ENCODE measurements at regions not wholly inside any gene's neighbourhood (a gene's known extent, or its start where the extent isn't known, plus 50 kb on each side); places are given as distances from the start of the nearest gene placed in this dataset.

GRCh38 chr16:55203570-55203969, 120.4 kb upstream of the IRX6 start:
- no peak overlapping the region for H2AFZ ChIP-seq (ENCODE audit: control insufficient read depth, low read length)
- DNase-seq (ENCODE audit: low read depth, low spot score) (no peak), FAIRE-seq (no peak)
- dilution Hi-C loops (cut with MboI; ENCODE audit: extremely low pct_ligation_motif_present, low sequenced_read_pairs) = no loop called here
- H3K9ac ChIP-seq (ENCODE audit: control insufficient read depth, extremely low read depth, insufficient read depth, low read length) = no peak overlapping the region
- no peaks in the 10 kb centered on the region for H3K36me3 ChIP-seq (ENCODE audit: control insufficient read depth in 2 of 2, extremely low read depth in 1 of 2, insufficient read depth in 2 of 2, low read length in 2 of 2)
- no peaks in the 10 kb centered on the region for H3K9me1 ChIP-seq (ENCODE audit: control insufficient read depth, extremely low read depth, insufficient read depth, low read length)
- H3K4me3 ChIP-seq (ENCODE audit: control insufficient read depth in 2 of 3, extremely low read depth in 1 of 3, insufficient read depth in 2 of 3, low read depth in 1 of 3, low read length in 3 of 3) = no peak overlapping the region
- H3K79me2 ChIP-seq (ENCODE audit: control insufficient read depth, insufficient read depth, low read length) = no peaks in the 10 kb centered on the region
- H3K4me2 ChIP-seq (ENCODE audit: control insufficient read depth, extremely low read depth, insufficient read depth, low read depth, low read length) = no peak overlapping the region
- TF ChIP-seq CTCF (optimal IDR thresholded peaks at IDR 0.05 in 1 of 3, IDR thresholded peaks at IDR 0.05 in 1 of 3, conservative IDR thresholded peaks at IDR 0.05 in 1 of 3; ENCODE audit: extremely low read depth in 1 of 3, insufficient read depth in 2 of 3, low read length in 3 of 3) (no peak), EZH2 (IDR thresholded peaks at IDR 0.05; ENCODE audit: low read length) (no peak)
- H3K27me3 ChIP-seq (ENCODE audit: control insufficient read depth, extremely low read depth, insufficient read depth, low read length) = no peaks in the 10 kb centered on the region
- no peaks in the 10 kb centered on the region for H4K20me1 ChIP-seq (ENCODE audit: control insufficient read depth, extremely low read depth, insufficient read depth, low read length)
- no peaks in the 10 kb centered on the region for H3K9me3 ChIP-seq (ENCODE audit: control insufficient read depth, low read depth, low read length)
- no peak overlapping the region for H3K27ac ChIP-seq (ENCODE audit: control insufficient read depth, insufficient read depth, low read length)
- H3K4me1 ChIP-seq (ENCODE audit: control insufficient read depth, extremely low read depth, insufficient read depth, low read length) = no peaks in the 10 kb centered on the region

GRCh38 chr16:55204069-55204468, 119.9 kb upstream of the IRX6 start:
- DNase-seq (ENCODE audit: low read depth, low spot score) (no peak), FAIRE-seq (no peak)
- no peak overlapping the region for H2AFZ ChIP-seq (ENCODE audit: control insufficient read depth, low read length)
- H3K36me3 ChIP-seq (ENCODE audit: control insufficient read depth in 2 of 2, extremely low read depth in 1 of 2, insufficient read depth in 2 of 2, low read length in 2 of 2) = no peaks in the 10 kb centered on the region
- H3K4me1 ChIP-seq (ENCODE audit: control insufficient read depth, extremely low read depth, insufficient read depth, low read length) = no peaks in the 10 kb centered on the region
- H3K4me3 ChIP-seq (ENCODE audit: control insufficient read depth in 2 of 3, extremely low read depth in 1 of 3, insufficient read depth in 2 of 3, low read depth in 1 of 3, low read length in 3 of 3) = no peak overlapping the region
- no peaks in the 10 kb centered on the region for H3K9me1 ChIP-seq (ENCODE audit: control insufficient read depth, extremely low read depth, insufficient read depth, low read length)
- dilution Hi-C loops (cut with MboI; ENCODE audit: extremely low pct_ligation_motif_present, low sequenced_read_pairs) = no loop called here
- no peak overlapping the region for H3K27ac ChIP-seq (ENCODE audit: control insufficient read depth, insufficient read depth, low read length)
- H4K20me1 ChIP-seq (ENCODE audit: control insufficient read depth, extremely low read depth, insufficient read depth, low read length) = no peaks in the 10 kb centered on the region
- H3K4me2 ChIP-seq (ENCODE audit: control insufficient read depth, extremely low read depth, insufficient read depth, low read depth, low read length) = no peak overlapping the region
- no peaks in the 10 kb centered on the region for H3K79me2 ChIP-seq (ENCODE audit: control insufficient read depth, insufficient read depth, low read length)
- H3K27me3 ChIP-seq (ENCODE audit: control insufficient read depth, extremely low read depth, insufficient read depth, low read length) = no peaks in the 10 kb centered on the region
- no peak for TF ChIP-seq EZH2 (IDR thresholded peaks at IDR 0.05; ENCODE audit: low read length)
- TF ChIP-seq CTCF (optimal IDR thresholded peaks at IDR 0.05 in 1 of 3, IDR thresholded peaks at IDR 0.05 in 1 of 3, conservative IDR thresholded peaks at IDR 0.05 in 1 of 3; ENCODE audit: extremely low read depth in 1 of 3, insufficient read depth in 2 of 3, low read length in 3 of 3) = no peak
- no peak overlapping the region for H3K9ac ChIP-seq (ENCODE audit: control insufficient read depth, extremely low read depth, insufficient read depth, low read length)
- H3K9me3 ChIP-seq (ENCODE audit: control insufficient read depth, low read depth, low read length) = no peaks in the 10 kb centered on the region
